GM23338 (cell line): ENCODE measurements at regions not wholly inside any gene's neighbourhood (a gene's known extent, or its start where the extent isn't known, plus 50 kb on each side); places are given as distances from the start of the nearest gene placed in this dataset.

Experiments used
- CREB1 ChIP-seq: fragments of 250-450 bp; sonication (Bioruptor Pico); IDR thresholded peaks from 2 replicates; pipeline ENCODE4 v1.5.0; 2020; ENCODE audit warnings: low read depth, mild to moderate bottlenecking, moderate library complexity
- EZH2 ChIP-seq: fragments of 200-600 bp; sonication (generic); IDR thresholded peaks from one replicate; pipeline ENCODE4 v1.8.0; 2017; ENCODE audit warnings: antibody characterized with exemption, mild to moderate bottlenecking, low read depth; ENCODE audit not compliant: unreplicated experiment
- EZH2phosphoT487 ChIP-seq: fragments of 200-600 bp; sonication (generic); IDR thresholded peaks from one replicate; pipeline ENCODE4 v1.8.1; 2018; ENCODE audit warnings: antibody characterized with exemption; ENCODE audit not compliant: unreplicated experiment
- JUNB ChIP-seq: IDR thresholded peaks from one replicate; pipeline ENCODE4 v1.6.1; 2016; ENCODE audit warnings: antibody characterized with exemption; ENCODE audit not compliant: unreplicated experiment
- NANOG ChIP-seq: IDR thresholded peaks from 2 replicates; pipeline ENCODE4 v1.6.1; 2016; ENCODE audit warnings: antibody characterized with exemption, borderline replicate concordance
- POLR2AphosphoS5 ChIP-seq: IDR thresholded peaks from 2 replicates; pipeline ENCODE4 v1.6.1; 2016; ENCODE audit warnings: antibody characterized with exemption, low read depth
- STAT1 ChIP-seq: IDR thresholded peaks from one replicate; pipeline ENCODE4 v1.6.1; 2016; ENCODE audit warnings: antibody characterized with exemption; ENCODE audit not compliant: unreplicated experiment
- ZNF114 ChIP-seq: fragments of 250-450 bp; sonication (Bioruptor Pico); IDR thresholded peaks from 2 replicates; pipeline ENCODE4 v1.5.0; 2020; ENCODE audit warnings: mild to moderate bottlenecking, moderate library complexity
- TF ChIP-seq, protein P1 (sequence below), 2 experiments: fragments of 200-600 bp in 1 of 2; sonication (generic) in 1 of 2; conservative IDR thresholded peaks; 2 replicates each; pipeline versions ENCODE4 v1.5.1 to v1.6.1; 2016 to 2017; ENCODE audit warnings: antibody characterized with exemption in 2 of 2, low read depth in 2 of 2, mild to moderate bottlenecking in 2 of 2, moderate library complexity in 1 of 2
- TF ChIP-seq, protein P2 (sequence below): IDR thresholded peaks from one replicate; pipeline ENCODE4 v1.6.1; 2018; ENCODE audit warnings: antibody characterized with exemption; ENCODE audit not compliant: unreplicated experiment
- TF ChIP-seq, protein P3 (sequence below): fragments of 250-450 bp; sonication (Bioruptor Pico); IDR thresholded peaks from 2 replicates; pipeline ENCODE4 v1.5.0; 2020; ENCODE audit warnings: mild to moderate bottlenecking, moderate library complexity
- TF ChIP-seq, protein P4 (sequence below): IDR thresholded peaks from 2 replicates; pipeline ENCODE4 v1.6.1; 2016; ENCODE audit warnings: antibody characterized with exemption

DNA sequence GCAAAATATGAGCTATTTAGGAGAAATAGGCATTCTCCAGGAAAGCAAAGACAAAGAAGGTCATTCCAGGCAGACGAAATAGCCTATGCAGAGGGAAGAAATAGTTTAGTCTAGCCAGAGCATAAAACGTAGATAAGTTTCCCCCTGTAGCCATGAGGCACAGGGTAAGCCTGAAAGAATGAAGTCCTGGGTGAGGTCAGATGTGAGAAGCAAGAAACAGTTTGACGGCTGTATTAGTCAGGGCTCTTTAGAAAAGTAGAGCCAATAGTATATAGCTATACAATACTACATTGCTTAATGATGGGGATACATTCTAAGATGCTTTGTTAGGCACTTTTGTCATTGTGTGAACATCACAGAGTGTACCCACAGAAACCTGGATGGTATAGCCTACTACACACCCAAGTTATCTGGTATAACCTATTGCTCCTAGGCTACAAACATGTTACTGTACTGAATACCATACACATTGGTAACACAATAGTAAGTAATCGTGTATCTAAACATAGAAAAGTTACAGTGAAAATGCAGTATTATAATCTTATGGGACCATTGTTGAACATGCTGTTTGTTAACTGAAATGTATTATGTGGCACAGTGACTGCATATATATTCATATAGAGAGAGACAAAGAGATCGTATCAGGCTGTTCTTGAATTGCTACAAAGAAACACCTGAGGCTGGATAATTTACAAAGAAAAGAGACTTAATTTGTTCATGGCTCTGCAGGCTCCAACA lies 59.3 kb upstream of the WDFY2 start:
- TF ChIP-seq, protein P1, sequence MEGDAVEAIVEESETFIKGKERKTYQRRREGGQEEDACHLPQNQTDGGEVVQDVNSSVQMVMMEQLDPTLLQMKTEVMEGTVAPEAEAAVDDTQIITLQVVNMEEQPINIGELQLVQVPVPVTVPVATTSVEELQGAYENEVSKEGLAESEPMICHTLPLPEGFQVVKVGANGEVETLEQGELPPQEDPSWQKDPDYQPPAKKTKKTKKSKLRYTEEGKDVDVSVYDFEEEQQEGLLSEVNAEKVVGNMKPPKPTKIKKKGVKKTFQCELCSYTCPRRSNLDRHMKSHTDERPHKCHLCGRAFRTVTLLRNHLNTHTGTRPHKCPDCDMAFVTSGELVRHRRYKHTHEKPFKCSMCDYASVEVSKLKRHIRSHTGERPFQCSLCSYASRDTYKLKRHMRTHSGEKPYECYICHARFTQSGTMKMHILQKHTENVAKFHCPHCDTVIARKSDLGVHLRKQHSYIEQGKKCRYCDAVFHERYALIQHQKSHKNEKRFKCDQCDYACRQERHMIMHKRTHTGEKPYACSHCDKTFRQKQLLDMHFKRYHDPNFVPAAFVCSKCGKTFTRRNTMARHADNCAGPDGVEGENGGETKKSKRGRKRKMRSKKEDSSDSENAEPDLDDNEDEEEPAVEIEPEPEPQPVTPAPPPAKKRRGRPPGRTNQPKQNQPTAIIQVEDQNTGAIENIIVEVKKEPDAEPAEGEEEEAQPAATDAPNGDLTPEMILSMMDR (conservative IDR thresholded peaks at IDR 0.05; ENCODE audit: low read depth in 2 of 2), result no peak
- TF ChIP-seq, protein P2, sequence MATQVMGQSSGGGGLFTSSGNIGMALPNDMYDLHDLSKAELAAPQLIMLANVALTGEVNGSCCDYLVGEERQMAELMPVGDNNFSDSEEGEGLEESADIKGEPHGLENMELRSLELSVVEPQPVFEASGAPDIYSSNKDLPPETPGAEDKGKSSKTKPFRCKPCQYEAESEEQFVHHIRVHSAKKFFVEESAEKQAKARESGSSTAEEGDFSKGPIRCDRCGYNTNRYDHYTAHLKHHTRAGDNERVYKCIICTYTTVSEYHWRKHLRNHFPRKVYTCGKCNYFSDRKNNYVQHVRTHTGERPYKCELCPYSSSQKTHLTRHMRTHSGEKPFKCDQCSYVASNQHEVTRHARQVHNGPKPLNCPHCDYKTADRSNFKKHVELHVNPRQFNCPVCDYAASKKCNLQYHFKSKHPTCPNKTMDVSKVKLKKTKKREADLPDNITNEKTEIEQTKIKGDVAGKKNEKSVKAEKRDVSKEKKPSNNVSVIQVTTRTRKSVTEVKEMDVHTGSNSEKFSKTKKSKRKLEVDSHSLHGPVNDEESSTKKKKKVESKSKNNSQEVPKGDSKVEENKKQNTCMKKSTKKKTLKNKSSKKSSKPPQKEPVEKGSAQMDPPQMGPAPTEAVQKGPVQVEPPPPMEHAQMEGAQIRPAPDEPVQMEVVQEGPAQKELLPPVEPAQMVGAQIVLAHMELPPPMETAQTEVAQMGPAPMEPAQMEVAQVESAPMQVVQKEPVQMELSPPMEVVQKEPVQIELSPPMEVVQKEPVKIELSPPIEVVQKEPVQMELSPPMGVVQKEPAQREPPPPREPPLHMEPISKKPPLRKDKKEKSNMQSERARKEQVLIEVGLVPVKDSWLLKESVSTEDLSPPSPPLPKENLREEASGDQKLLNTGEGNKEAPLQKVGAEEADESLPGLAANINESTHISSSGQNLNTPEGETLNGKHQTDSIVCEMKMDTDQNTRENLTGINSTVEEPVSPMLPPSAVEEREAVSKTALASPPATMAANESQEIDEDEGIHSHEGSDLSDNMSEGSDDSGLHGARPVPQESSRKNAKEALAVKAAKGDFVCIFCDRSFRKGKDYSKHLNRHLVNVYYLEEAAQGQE, result no peak
- TF ChIP-seq EZH2, result no peak
- no peak for TF ChIP-seq POLR2AphosphoS5
- no peak for TF ChIP-seq EZH2phosphoT487
- TF ChIP-seq, protein P3, sequence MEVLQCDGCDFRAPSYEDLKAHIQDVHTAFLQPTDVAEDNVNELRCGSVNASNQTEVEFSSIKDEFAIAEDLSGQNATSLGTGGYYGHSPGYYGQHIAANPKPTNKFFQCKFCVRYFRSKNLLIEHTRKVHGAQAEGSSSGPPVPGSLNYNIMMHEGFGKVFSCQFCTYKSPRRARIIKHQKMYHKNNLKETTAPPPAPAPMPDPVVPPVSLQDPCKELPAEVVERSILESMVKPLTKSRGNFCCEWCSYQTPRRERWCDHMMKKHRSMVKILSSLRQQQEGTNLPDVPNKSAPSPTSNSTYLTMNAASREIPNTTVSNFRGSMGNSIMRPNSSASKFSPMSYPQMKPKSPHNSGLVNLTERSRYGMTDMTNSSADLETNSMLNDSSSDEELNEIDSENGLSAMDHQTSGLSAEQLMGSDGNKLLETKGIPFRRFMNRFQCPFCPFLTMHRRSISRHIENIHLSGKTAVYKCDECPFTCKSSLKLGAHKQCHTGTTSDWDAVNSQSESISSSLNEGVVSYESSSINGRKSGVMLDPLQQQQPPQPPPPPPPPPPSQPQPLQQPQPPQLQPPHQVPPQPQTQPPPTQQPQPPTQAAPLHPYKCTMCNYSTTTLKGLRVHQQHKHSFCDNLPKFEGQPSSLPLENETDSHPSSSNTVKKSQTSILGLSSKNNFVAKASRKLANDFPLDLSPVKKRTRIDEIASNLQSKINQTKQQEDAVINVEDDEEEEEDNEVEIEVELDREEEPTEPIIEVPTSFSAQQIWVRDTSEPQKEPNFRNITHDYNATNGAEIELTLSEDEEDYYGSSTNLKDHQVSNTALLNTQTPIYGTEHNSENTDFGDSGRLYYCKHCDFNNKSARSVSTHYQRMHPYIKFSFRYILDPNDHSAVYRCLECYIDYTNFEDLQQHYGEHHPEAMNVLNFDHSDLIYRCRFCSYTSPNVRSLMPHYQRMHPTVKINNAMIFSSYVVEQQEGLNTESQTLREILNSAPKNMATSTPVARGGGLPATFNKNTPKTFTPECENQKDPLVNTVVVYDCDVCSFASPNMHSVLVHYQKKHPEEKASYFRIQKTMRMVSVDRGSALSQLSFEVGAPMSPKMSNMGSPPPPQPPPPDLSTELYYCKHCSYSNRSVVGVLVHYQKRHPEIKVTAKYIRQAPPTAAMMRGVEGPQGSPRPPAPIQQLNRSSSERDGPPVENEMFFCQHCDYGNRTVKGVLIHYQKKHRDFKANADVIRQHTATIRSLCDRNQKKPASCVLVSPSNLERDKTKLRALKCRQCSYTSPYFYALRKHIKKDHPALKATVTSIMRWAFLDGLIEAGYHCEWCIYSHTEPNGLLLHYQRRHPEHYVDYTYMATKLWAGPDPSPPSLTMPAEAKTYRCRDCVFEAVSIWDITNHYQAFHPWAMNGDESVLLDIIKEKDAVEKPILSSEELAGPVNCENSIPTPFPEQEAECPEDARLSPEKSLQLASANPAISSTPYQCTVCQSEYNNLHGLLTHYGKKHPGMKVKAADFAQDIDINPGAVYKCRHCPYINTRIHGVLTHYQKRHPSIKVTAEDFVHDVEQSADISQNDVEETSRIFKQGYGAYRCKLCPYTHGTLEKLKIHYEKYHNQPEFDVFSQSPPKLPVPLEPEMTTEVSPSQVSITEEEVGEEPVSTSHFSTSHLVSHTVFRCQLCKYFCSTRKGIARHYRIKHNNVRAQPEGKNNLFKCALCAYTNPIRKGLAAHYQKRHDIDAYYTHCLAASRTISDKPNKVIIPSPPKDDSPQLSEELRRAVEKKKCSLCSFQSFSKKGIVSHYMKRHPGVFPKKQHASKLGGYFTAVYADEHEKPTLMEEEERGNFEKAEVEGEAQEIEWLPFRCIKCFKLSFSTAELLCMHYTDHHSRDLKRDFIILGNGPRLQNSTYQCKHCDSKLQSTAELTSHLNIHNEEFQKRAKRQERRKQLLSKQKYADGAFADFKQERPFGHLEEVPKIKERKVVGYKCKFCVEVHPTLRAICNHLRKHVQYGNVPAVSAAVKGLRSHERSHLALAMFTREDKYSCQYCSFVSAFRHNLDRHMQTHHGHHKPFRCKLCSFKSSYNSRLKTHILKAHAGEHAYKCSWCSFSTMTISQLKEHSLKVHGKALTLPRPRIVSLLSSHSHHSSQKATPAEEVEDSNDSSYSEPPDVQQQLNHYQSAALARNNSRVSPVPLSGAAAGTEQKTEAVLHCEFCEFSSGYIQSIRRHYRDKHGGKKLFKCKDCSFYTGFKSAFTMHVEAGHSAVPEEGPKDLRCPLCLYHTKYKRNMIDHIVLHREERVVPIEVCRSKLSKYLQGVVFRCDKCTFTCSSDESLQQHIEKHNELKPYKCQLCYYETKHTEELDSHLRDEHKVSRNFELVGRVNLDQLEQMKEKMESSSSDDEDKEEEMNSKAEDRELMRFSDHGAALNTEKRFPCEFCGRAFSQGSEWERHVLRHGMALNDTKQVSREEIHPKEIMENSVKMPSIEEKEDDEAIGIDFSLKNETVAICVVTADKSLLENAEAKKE (CRISPR knock-in tag), result no peak
- TF ChIP-seq NANOG, result no peak
- no peak for TF ChIP-seq CREB1 (CRISPR knock-in tag)
- no peak for TF ChIP-seq STAT1
- TF ChIP-seq JUNB, result no peak
- TF ChIP-seq ZNF114, result no peak
- TF ChIP-seq, protein P4, sequence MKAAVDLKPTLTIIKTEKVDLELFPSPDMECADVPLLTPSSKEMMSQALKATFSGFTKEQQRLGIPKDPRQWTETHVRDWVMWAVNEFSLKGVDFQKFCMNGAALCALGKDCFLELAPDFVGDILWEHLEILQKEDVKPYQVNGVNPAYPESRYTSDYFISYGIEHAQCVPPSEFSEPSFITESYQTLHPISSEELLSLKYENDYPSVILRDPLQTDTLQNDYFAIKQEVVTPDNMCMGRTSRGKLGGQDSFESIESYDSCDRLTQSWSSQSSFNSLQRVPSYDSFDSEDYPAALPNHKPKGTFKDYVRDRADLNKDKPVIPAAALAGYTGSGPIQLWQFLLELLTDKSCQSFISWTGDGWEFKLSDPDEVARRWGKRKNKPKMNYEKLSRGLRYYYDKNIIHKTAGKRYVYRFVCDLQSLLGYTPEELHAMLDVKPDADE, result no peak
